ENCODE measurements at regions not wholly inside any gene's neighbourhood (a gene's known extent, or its start where the extent isn't known, plus 50 kb on each side); places are given as distances from the start of the nearest gene placed in this dataset.

DNA sequence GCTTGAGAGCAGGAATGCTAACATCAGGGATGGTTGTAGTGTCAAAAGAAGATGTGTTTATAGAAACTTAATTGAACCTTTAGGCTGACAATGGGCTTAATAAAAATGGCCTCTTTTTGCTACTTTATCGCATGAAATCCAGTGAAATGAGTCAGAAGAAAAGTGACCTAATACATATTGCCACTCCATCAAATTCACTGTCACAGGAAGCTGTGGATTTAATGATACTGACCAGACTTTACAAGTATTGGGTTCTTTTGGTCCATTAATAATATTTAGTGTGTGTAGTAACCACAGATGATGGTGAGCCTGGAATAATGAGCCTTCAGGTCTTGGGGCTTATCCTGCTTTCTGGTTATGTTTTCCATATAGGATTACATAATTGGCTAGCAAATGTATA is 231.8 kb upstream of the GMDS start:
- Histone ChIP-seq H3K36me3 (ENCODE audit: control insufficient read depth in 5 of 5, insufficient read depth in 5 of 5, low read length in 5 of 5) (no peaks in the 10 kb centered on the region), H3K27ac (ENCODE audit: low read depth, low read length) (no peak overlapping the region), H3K9me3 (ENCODE audit: control insufficient read depth in 5 of 5, low read length in 5 of 5) (peaks cover 0 to 7% (median 4%) of the 10 kb centered on the region in 5 donors), H3K4me1 (ENCODE audit: control insufficient read depth in 5 of 5, insufficient read depth in 5 of 5, low read length in 5 of 5) (no peaks in the 10 kb centered on the region), H3K27me3 (ENCODE audit: control insufficient read depth in 5 of 5, insufficient read depth in 4 of 5, low read length in 5 of 5) (peaks cover 4 to 11% (median 7%) of the 10 kb centered on the region in 5 donors), H3K9ac (ENCODE audit: low read length in 5 of 5) (no peak overlapping the region), H3K4me3 (ENCODE audit: low read depth in 1 of 5, low read length in 5 of 5) (no peak overlapping the region)

DNA sequence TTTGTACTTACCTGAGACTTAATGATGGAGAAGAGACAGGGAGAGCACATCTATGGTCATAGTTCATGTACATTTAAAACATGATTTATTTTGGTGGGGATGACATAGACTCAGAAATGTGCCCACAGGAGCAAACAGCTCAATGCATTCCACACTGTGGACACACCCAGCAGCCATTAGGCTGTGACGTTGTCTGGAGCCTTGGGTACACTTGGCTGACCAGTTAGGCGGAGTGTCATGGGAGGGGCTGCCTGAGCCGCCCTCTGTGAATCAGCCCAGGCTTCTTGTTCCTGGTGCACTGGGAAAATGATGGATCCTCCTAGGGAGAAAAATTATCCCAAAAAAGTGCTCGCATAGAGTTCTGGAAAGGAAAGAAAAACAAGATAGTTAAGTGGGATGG is 231.0 kb upstream of the GMDS start:
- Histone ChIP-seq H3K9me3 (ENCODE audit: control insufficient read depth in 5 of 5, low read length in 5 of 5) (no peaks in the 10 kb centered on the region), H3K27me3 (ENCODE audit: control insufficient read depth in 5 of 5, insufficient read depth in 4 of 5, low read length in 5 of 5) (peaks cover 4 to 11% (median 7%) of the 10 kb centered on the region in 5 donors), H3K4me3 (ENCODE audit: low read depth in 1 of 5, low read length in 5 of 5) (no peak overlapping the region), H3K4me1 (ENCODE audit: control insufficient read depth in 5 of 5, insufficient read depth in 5 of 5, low read length in 5 of 5) (no peaks in the 10 kb centered on the region), H3K27ac (ENCODE audit: low read depth, low read length) (no peak overlapping the region), H3K36me3 (ENCODE audit: control insufficient read depth in 5 of 5, insufficient read depth in 5 of 5, low read length in 5 of 5) (no peaks in the 10 kb centered on the region), H3K9ac (ENCODE audit: low read length in 5 of 5) (no peak overlapping the region)

DNA sequence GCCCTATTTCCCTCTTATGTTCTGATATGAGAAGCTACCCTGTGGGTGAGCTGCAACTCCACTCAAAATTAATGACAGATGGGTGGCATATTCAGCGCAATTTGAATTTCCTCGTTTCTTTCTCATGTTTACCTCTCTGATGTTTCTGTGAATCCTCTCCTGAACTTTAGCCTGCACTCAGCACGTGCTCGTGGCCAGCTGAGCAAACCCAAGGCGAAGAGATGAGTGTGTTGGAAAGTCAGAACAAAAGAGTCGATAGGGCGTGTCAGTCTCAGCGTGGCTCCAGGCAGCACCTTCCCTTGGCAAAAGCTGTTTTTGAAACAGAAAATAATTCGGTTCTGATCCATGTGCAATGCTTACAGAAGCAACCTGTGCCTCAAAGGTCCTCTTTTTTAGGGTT is 226.1 kb upstream of the GMDS start:
- Histone ChIP-seq H3K27me3 (ENCODE audit: control insufficient read depth in 5 of 5, insufficient read depth in 4 of 5, low read length in 5 of 5) (peaks cover 2 to 12% (median 6%) of the 10 kb centered on the region in 5 donors), H3K9ac (ENCODE audit: low read length in 5 of 5) (no peak overlapping the region), H3K4me1 (ENCODE audit: control insufficient read depth in 5 of 5, insufficient read depth in 5 of 5, low read length in 5 of 5) (no peaks in the 10 kb centered on the region)

DNA sequence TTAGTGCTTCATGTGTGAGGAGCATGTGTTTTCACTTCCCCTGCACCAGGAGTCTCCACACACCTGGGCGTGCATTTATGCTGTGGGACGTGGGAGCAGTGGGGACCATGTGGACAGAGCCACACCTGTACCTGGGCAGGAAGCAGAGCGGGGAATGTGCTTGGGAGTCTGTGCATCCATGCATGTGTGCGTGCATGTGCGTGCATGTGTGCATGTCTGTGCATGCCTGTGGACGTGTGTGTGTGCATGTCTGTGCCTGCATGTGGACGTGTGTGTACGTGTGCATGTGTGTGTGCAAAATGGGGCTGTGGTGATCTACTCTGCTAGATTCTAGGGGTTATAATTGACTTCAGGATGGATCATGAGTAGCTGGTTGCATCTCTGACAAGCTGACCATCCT is 224.0 kb upstream of the GMDS start:
- peaks cover 2 to 12% (median 6%) of the 10 kb centered on the region in 5 donors for H3K27me3 ChIP-seq (ENCODE audit: control insufficient read depth in 5 of 5, insufficient read depth in 4 of 5, low read length in 5 of 5)
- H3K27ac ChIP-seq (ENCODE audit: low read depth, low read length): no peak overlapping the region
- no peaks in the 10 kb centered on the region for H3K4me1 ChIP-seq (ENCODE audit: control insufficient read depth in 5 of 5, insufficient read depth in 5 of 5, low read length in 5 of 5)
- no peak overlapping the region for H3K9ac ChIP-seq (ENCODE audit: low read length in 5 of 5)
- no peak overlapping the region for H3K4me3 ChIP-seq (ENCODE audit: low read depth in 1 of 5, low read length in 5 of 5)
- no peaks in the 10 kb centered on the region for H3K36me3 ChIP-seq (ENCODE audit: control insufficient read depth in 5 of 5, insufficient read depth in 5 of 5, low read length in 5 of 5)
- no peaks in the 10 kb centered on the region for H3K9me3 ChIP-seq (ENCODE audit: control insufficient read depth in 5 of 5, low read length in 5 of 5)

More for the DNA sequence above, 226.1 kb upstream of the GMDS start:
- Histone ChIP-seq H3K4me3 (ENCODE audit: low read depth in 1 of 5, low read length in 5 of 5) (no peak overlapping the region), H3K27ac (ENCODE audit: low read depth, low read length) (no peak overlapping the region), H3K36me3 (ENCODE audit: control insufficient read depth in 5 of 5, insufficient read depth in 5 of 5, low read length in 5 of 5) (no peaks in the 10 kb centered on the region), H3K9me3 (ENCODE audit: control insufficient read depth in 5 of 5, low read length in 5 of 5) (no peaks in the 10 kb centered on the region)

DNA sequence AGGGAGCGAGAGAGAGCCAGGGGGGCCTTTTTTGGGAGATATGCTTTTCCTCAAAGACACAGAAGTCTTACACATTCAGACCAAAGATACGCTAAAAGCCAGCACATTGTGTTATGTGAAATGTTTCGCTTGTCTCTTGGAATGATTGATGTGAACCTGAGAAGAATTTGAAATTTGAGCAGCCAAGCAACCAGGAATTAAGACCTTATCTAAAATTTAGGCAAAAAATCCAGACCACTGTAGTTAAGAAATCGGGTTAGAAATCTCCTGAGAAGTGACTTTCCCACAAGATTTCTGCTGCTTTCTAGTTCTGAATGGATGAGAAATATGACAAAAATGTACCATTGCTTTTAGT is 223.2 kb upstream of the GMDS start:
- Histone ChIP-seq H3K4me1 (ENCODE audit: control insufficient read depth in 5 of 5, insufficient read depth in 5 of 5, low read length in 5 of 5) (no peaks in the 10 kb centered on the region), H3K9ac (ENCODE audit: low read length in 5 of 5) (no peak overlapping the region), H3K27me3 (ENCODE audit: control insufficient read depth in 5 of 5, insufficient read depth in 4 of 5, low read length in 5 of 5) (peaks cover 2 to 12% (median 6%) of the 10 kb centered on the region in 5 donors), H3K36me3 (ENCODE audit: control insufficient read depth in 5 of 5, insufficient read depth in 5 of 5, low read length in 5 of 5) (no peaks in the 10 kb centered on the region), H3K4me3 (ENCODE audit: low read depth in 1 of 5, low read length in 5 of 5) (no peak overlapping the region), H3K27ac (ENCODE audit: low read depth, low read length) (no peak overlapping the region), H3K9me3 (ENCODE audit: control insufficient read depth in 5 of 5, low read length in 5 of 5) (no peaks in the 10 kb centered on the region)

DNA sequence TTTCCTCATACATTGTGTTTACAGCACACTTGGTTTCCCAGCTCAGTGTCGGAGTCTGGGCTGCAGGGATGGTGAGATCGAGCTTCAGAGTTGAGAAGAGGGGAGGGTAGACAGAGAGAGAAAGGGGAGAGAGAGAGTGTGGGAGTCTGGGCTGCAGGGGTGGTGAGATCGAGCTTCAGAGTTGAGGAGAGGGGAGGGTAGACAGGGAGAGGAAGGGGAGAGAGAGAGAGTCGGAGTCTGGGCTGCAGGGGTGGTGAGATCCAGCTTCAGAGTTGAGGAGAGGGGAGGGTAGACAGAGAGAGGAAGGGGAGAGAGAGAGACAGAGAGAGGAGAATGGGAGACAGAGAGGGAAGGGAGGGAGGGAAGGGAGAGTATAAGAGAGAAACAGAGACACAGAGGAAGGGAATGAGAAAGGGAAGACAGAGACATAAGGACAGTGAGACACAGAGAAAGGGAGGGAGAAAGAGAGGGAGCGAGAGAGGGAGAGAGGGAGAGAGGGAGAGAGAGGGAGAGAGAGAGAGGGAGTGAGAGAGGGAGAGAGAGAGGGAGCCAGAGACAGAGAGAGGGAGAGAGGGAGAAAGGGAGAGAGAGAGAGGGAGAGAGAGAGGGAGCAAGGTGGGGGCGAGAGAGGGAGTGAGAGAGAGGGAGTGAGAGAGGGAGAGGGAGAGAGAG is 222.7 kb upstream of the GMDS start:
- Histone ChIP-seq H3K36me3 (ENCODE audit: control insufficient read depth in 5 of 5, insufficient read depth in 5 of 5, low read length in 5 of 5) (no peaks in the 10 kb centered on the region), H3K27me3 (ENCODE audit: control insufficient read depth in 5 of 5, insufficient read depth in 4 of 5, low read length in 5 of 5) (peaks cover 2 to 12% (median 6%) of the 10 kb centered on the region in 5 donors), H3K9me3 (ENCODE audit: control insufficient read depth in 5 of 5, low read length in 5 of 5) (no peaks in the 10 kb centered on the region), H3K27ac (ENCODE audit: low read depth, low read length) (no peak overlapping the region), H3K4me3 (ENCODE audit: low read depth in 1 of 5, low read length in 5 of 5) (no peak overlapping the region), H3K9ac (ENCODE audit: low read length in 5 of 5) (no peak overlapping the region), H3K4me1 (ENCODE audit: control insufficient read depth in 5 of 5, insufficient read depth in 5 of 5, low read length in 5 of 5) (no peaks in the 10 kb centered on the region)

DNA sequence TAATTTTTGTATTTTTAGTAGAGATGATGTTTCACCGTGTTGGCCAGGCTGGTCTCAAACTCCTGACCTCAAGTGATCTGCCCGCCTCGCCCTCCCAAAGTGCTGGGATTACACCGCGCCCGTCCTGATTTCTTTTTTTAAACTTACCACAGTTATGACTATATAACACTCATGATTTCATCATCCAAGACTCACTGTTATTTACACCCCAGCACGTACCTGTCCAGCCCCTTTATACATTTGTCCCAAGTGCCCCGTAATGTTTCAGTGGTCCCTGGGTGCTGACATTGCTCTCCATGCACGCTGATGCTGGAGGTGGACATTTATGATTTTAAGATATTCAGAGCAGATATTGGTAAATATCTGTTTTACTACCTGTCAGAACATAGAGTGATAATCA is 219.9 kb upstream of the GMDS start:
- H3K36me3 ChIP-seq (ENCODE audit: control insufficient read depth in 5 of 5, insufficient read depth in 5 of 5, low read length in 5 of 5): no peaks in the 10 kb centered on the region
- H3K4me1 ChIP-seq (ENCODE audit: control insufficient read depth in 5 of 5, insufficient read depth in 5 of 5, low read length in 5 of 5): no peaks in the 10 kb centered on the region
- no peak overlapping the region for H3K27ac ChIP-seq (ENCODE audit: low read depth, low read length)
- H3K9me3 ChIP-seq (ENCODE audit: control insufficient read depth in 5 of 5, low read length in 5 of 5): no peaks in the 10 kb centered on the region
- peaks cover 0 to 12% (median 6%) of the 10 kb centered on the region in 5 donors for H3K27me3 ChIP-seq (ENCODE audit: control insufficient read depth in 5 of 5, insufficient read depth in 4 of 5, low read length in 5 of 5)
- H3K4me3 ChIP-seq (ENCODE audit: low read depth in 1 of 5, low read length in 5 of 5): no peak overlapping the region
- no peak overlapping the region for H3K9ac ChIP-seq (ENCODE audit: low read length in 5 of 5)

DNA sequence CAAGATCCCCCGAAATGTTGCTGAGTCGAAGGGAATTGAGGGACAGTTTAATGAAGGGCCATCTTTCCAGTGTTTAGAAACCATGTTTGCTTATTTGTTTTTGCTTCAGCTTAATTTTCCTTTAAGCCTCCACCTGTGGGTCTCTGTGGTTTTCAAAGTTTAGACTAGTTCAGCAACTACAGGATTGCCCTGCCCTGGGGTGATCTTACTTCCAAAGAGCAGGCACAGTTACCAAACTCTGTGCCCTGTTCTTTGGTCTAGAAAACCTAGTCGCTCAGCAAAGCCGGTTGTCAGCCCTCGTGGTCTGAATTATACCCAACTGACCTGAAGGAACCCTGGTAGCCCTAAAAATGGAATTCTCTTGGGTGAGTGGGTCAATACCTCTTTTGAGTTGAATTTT is 219.2 kb upstream of the GMDS start:
- no peak overlapping the region for H3K27ac ChIP-seq (ENCODE audit: low read depth, low read length)
- H3K36me3 ChIP-seq (ENCODE audit: control insufficient read depth in 5 of 5, insufficient read depth in 5 of 5, low read length in 5 of 5): no peaks in the 10 kb centered on the region
- peaks cover 0 to 3% (median 0%) of the 10 kb centered on the region in 5 donors for H3K9me3 ChIP-seq (ENCODE audit: control insufficient read depth in 5 of 5, low read length in 5 of 5)
- H3K9ac ChIP-seq (ENCODE audit: low read length in 5 of 5): no peak overlapping the region
- no peaks in the 10 kb centered on the region for H3K4me1 ChIP-seq (ENCODE audit: control insufficient read depth in 5 of 5, insufficient read depth in 5 of 5, low read length in 5 of 5)
- no peak overlapping the region for H3K4me3 ChIP-seq (ENCODE audit: low read depth in 1 of 5, low read length in 5 of 5)
- H3K27me3 ChIP-seq (ENCODE audit: control insufficient read depth in 5 of 5, insufficient read depth in 4 of 5, low read length in 5 of 5): peaks cover 0 to 12% (median 6%) of the 10 kb centered on the region in 5 donors

DNA sequence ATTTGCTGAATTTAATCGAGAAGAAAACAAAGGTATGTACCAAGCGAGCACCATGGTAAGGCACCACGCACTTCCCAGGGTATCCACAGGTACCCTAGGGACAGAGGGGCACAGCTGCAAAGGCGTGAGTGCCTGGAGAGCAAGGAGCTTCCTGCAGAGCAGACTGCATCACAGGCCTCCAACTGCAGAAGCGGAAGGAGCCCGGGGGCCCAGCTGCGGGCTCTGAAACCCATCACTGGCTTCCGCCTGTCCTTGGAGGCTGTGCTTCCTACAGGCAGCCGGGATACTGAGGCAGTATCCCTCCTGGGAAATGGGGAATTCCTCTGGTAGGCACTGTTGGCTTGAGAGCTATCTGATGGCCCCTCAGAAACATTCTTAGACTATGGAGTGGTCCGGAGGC is 217.4 kb upstream of the GMDS start:
- H3K27me3 ChIP-seq (ENCODE audit: control insufficient read depth in 5 of 5, insufficient read depth in 4 of 5, low read length in 5 of 5): peaks cover 0 to 6% (median 5%) of the 10 kb centered on the region in 5 donors
- no peaks in the 10 kb centered on the region for H3K36me3 ChIP-seq (ENCODE audit: control insufficient read depth in 5 of 5, insufficient read depth in 5 of 5, low read length in 5 of 5)
- H3K27ac ChIP-seq (ENCODE audit: low read depth, low read length): no peak overlapping the region
- H3K4me3 ChIP-seq (ENCODE audit: low read depth in 1 of 5, low read length in 5 of 5): no peak overlapping the region
- no peaks in the 10 kb centered on the region for H3K4me1 ChIP-seq (ENCODE audit: control insufficient read depth in 5 of 5, insufficient read depth in 5 of 5, low read length in 5 of 5)
- H3K9ac ChIP-seq (ENCODE audit: low read length in 5 of 5): no peak overlapping the region
- H3K9me3 ChIP-seq (ENCODE audit: control insufficient read depth in 5 of 5, low read length in 5 of 5): peaks cover 0 to 3% (median 0%) of the 10 kb centered on the region in 5 donors

DNA sequence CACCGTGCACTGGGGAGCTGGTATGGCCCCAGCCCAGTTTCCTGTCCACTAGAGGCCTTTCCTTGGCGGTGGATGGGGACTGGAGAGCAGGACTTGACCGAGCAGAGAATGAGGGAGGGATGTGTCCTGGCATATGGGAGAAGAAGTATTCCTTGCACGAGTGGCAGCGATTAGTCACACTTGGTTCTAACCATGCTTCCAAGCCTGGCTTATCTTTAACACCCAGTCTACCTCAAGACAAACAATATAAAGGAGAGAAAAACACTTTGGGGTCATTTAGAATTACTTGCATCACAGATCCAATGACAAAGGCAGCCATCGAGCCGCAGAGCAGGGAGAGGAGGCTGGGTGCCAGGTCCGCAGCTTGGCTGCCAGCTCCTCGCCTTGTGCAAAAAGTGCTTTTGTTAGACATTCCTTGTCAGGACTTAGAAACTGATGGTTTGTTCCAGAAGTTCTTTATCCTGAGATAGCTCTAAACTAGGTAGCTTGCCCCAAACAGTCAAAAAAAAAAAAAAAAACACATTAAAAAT is 214.9 kb upstream of the GMDS start:
- Histone ChIP-seq H3K36me3 (ENCODE audit: control insufficient read depth in 5 of 5, insufficient read depth in 5 of 5, low read length in 5 of 5) (no peaks in the 10 kb centered on the region), H3K27me3 (ENCODE audit: control insufficient read depth in 5 of 5, insufficient read depth in 4 of 5, low read length in 5 of 5) (no peaks in the 10 kb centered on the region), H3K4me3 (ENCODE audit: low read depth in 1 of 5, low read length in 5 of 5) (no peak overlapping the region), H3K9ac (ENCODE audit: low read length in 5 of 5) (no peak overlapping the region), H3K4me1 (ENCODE audit: control insufficient read depth in 5 of 5, insufficient read depth in 5 of 5, low read length in 5 of 5) (no peaks in the 10 kb centered on the region), H3K27ac (ENCODE audit: low read depth, low read length) (no peak overlapping the region), H3K9me3 (ENCODE audit: control insufficient read depth in 5 of 5, low read length in 5 of 5) (peaks cover 0 to 3% (median 0%) of the 10 kb centered on the region in 5 donors)

All from subcutaneous abdominal adipose tissue (tissue), 5 donors.